HG03442 (cell line): ENCODE measurements at regions not wholly inside any gene's neighbourhood (a gene's known extent, or its start where the extent isn't known, plus 50 kb on each side); places are given as distances from the start of the nearest gene placed in this dataset.
"Not testable (repeated sequence)": the region's sequence is repeated elsewhere in the genome, so short reads cannot be mapped to it uniquely, and the experiment has no call there.

ENCODE experiments used
- ATAC-seq: cut with Tn5 transposase; IDR thresholded peaks from one replicate; pipeline ENCODE4 v1.9.1; 2021; ENCODE audit warnings: mild to moderate bottlenecking, moderate library complexity; ENCODE audit not compliant: unreplicated experiment

DNA sequence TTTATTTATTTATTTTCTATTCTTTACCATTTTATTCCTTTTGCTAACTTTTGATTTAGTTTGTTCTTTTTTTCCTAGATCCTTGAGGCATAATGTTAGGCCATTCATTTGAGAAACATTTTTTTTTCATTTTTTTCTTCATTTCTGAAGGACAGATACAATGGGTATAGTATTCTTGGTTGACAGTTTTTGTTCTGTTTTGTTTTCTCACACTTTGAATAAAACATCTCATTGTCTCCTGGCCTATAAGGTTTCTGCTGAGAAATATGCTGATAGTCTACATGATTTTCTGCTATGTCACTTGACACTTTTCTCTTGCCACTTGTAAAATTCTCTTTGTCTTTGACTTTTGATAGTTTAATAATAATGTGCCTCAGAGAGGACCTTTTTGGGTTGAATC is 294.6 kb upstream of the EPHA7 start:
- ATAC-seq: no peak

- no peak for ATAC-seq
Measured at GRCh38 chr6:93703431-93703830, 284.1 kb upstream of the EPHA7 start.

- no peak for ATAC-seq
Measured at GRCh38 chr6:93701526-93701925, 282.2 kb upstream of the EPHA7 start.

DNA sequence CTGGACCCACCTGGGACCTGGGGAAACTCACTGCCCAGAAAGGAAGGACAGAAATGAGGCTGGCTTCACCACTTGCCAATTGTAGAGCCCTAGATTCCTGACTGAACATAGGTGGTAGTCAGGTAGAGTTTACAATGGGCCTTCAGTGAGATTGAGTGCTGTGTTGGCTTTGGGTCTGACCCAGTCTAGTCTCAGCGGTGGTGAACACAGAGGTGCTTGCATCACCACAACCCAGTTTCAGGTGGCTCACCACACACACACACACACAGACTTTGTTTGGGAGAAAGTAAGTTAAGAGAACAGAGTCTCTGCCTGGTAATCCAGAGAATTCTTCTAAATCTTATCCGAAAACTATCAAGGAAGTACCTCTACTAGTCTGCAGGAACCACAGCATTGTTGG is 266.1 kb upstream of the EPHA7 start:
- no peak for ATAC-seq

DNA sequence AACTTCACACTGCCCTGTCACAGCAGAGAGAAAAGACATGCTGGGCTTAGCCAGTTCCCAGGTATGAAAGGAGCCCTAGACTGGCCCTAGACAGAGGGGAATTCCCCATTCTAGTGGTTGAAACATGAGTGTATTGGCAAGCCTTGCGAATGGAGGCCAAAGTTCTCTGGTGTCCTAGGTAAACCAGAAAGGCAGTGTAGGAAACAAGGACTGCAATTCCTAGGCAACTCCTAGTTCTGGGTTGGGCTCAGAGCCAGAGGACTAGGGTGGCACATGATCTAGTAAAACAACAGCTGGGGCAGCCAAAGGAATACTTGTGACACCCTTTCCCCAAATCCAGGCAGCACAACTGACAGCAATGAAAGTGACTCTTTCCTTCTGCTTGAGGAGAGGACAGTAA is 265.0 kb upstream of the EPHA7 start:
- ATAC-seq: no peak

- no peak for ATAC-seq
Measured at GRCh38 chr6:93679836-93680235, 260.5 kb upstream of the EPHA7 start.

DNA sequence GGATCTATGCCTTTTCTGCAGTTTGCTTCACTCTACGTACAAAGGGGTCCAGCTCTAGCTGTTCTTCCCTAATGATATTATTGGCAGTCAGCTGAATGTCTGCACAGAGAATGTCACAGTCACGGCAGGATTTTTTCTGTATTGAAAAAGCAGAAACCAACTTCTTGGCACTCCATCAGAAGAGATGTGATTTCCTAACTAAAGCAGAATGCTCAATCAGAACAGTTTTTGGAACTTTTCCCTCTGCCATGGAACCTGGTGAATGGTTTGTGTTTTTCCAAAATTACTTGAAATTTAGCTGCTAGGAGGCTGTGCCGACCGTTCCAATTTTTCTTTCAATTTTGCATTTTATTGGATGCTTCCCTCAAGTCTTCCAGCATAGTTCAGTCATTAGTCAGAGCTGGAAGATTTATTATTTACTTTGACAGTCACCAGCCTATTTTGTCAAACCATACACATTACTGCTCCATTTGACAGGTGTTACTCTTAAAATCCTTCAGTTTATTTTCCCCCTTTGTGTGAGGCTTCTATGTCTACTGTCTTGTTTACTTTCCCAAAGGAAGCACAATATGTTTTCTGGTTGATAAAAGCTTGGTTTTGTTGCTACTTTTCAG is 259.6 kb upstream of the EPHA7 start:
- ATAC-seq: no peak

- no peak for ATAC-seq
Measured at GRCh38 chr6:93677264-93677965, 258.1 kb upstream of the EPHA7 start.

DNA sequence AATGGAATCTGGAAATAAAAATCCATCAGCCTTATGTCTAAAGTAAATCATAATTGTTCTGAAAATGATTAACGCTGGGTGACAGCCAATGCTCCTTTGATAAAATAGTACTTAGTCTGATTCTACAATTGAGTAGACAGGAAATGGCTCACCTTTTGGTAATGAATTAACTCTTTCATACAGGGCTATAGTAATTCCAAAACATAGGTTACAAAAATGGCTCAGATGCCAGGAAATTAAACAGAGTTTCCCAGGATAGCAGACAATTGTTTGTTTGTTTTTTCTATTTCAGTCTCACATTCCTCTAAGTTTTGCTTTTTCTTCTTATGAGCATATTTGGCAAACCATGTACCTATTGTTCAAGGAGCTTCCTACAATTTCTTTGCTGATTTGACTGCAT is 257.2 kb upstream of the EPHA7 start:
- no peak for ATAC-seq

DNA sequence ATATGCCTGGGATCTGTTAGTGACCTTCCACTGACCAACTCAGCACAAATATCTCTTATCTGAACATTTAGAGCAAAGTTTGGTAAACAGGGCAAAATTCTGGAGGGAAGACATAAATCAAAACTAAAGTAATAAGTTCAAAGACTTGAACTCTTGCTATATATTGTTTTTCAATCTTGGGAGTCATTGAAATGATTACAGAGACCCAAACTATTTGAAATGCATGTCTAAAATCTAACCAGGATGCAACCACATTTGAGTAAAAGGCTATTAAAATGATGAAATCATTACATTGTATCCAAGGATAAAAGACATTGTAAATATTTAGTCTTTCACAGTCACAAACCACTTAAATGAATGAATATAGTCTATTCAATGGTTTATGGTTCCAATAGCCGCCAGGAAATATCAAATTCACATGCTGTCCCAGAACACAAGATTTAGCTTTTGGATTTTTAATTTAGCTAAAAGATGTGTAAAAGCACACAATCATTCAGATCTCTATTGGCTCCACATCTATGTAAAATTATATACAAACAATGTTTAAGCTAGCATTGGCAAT is 256.6 kb upstream of the EPHA7 start:
- ATAC-seq: no peak

- ATAC-seq: no peak
Measured at GRCh38 chr6:93663111-93663510, 243.8 kb upstream of the EPHA7 start.

GRCh38 chr6:93654548-93654947 is 235.2 kb upstream of the EPHA7 start:
- ATAC-seq: no peak

- no peak for ATAC-seq
Measured at GRCh38 chr6:93644611-93645010, 225.3 kb upstream of the EPHA7 start.

GRCh38 chr6:93639126-93639525 is 219.8 kb upstream of the EPHA7 start:
- ATAC-seq: no peak

- not testable (repeated sequence) for ATAC-seq
Measured at GRCh38 chr6:93636987-93637664, 217.8 kb upstream of the EPHA7 start.

DNA sequence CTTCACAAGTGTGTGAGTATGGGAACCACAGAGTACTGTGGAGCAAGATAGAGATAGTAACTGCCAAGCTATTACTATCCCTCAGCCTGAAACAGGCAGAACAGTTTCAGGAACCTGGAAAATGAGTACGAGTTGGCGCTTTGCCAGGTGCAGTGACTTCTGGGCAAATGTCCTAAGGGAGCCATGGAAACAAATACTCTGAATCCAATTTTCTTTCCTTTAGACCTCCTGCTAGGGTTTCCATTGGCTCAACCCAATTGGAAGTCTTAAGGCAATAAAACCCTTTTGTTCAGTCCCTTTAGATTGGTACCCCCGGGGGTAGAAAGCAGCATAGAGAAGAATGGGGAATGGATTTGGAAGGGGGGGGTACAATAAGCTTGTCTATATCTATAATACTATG is 205.0 kb upstream of the EPHA7 start:
- ATAC-seq: no peak

- ATAC-seq: no peak
Measured at GRCh38 chr6:93621442-93621841, 202.1 kb upstream of the EPHA7 start.

- ATAC-seq: no peak
Measured at GRCh38 chr6:93604951-93605350, 185.6 kb upstream of the EPHA7 start.

- no peak for ATAC-seq
Measured at GRCh38 chr6:93592417-93592816, 173.1 kb upstream of the EPHA7 start.

GRCh38 chr6:93586306-93586705 is 166.9 kb upstream of the EPHA7 start:
- ATAC-seq: no peak

DNA sequence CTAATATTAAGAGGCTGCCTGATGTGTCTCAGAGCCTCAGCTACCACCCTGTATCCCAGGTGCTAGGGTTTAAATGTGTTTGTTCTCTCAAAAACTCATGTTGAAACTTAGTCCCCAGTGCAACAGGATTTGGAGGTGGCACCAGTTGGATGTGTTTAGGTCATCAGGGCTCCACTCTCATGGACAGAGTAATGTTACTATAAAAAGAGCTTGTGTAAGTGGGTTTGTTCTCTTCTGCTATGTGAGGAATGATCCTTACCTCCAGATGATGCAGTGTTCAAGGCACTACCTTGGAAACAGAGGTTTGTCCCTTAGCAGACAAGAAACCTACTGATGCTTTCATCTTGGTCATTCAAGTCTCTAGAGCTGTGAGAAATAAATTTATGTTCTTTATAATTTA is 164.9 kb upstream of the EPHA7 start:
- no peak for ATAC-seq

DNA sequence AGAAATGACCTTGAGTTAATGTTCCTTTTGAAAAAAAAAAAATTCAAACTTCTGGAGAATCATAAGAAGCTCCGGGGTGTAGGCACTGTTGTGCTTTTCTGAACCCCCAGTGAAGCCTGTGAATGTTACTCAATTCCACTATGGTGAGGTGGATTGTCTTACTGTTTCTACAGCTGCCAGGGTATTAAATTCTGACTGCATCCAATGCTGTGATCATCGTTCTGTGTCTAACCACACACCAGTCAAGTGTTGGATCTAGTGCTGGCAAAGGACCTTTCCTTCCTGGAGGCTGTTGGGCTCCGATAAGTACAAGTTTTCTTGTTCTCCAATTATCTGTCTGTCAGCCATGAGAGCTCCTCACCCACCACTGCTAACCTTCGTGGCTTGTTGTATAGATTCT is 162.0 kb upstream of the EPHA7 start:
- ATAC-seq: no peak
